ENCODE measurements at regions not wholly inside any gene's neighbourhood (a gene's known extent, or its start where the extent isn't known, plus 50 kb on each side); places are given as distances from the start of the nearest gene placed in this dataset.

GRCh38 chr13:90374168-90374567, 973.3 kb upstream of the MIR17HG start:
- H3K4me1 Mint-ChIP-seq, result no peaks in the 10 kb centered on the region
- H3K9me3 Mint-ChIP-seq, result peaks cover 14% of the 10 kb centered on the region
- intact Hi-C loops (cut with micrococcal nuclease), result no loop called here
- POLR2A ChIA-PET, result no interaction called here
- ATAC-seq (ENCODE audit: low read depth) (no peak), DNase-seq (no peak)
- H3K4me3 Mint-ChIP-seq, result no peak overlapping the region
- CTCF ChIA-PET, result no interaction called here
- H3K27me3 Mint-ChIP-seq, result no peaks in the 10 kb centered on the region
- no peaks in the 10 kb centered on the region for H3K36me3 Mint-ChIP-seq (ENCODE audit: low read depth)
- no peak overlapping the region for H3K27ac Mint-ChIP-seq
- TF ChIP-seq CTCF (IDR thresholded peaks at IDR 0.05), result no peak

GRCh38 chr13:90375851-90376250, 971.6 kb upstream of the MIR17HG start:
- CTCF ChIA-PET, result no interaction called here
- no peak overlapping the region for H3K4me3 Mint-ChIP-seq
- DNase-seq, result no peak

GRCh38 chr13:90382425-90382824, 965.1 kb upstream of the MIR17HG start:
- Mint-ChIP-seq H3K36me3 (ENCODE audit: low read depth) (no peaks in the 10 kb centered on the region), H3K27ac (no peak overlapping the region), H3K4me3 (no peak overlapping the region), H3K27me3 (no peaks in the 10 kb centered on the region), H3K4me1 (no peaks in the 10 kb centered on the region), H3K9me3 (peaks cover 20% of the 10 kb centered on the region)
- ATAC-seq (ENCODE audit: low read depth), result no peak
- TF ChIP-seq CTCF (IDR thresholded peaks at IDR 0.05), result no peak
- intact Hi-C loops (cut with micrococcal nuclease), result no loop called here
- no peak for DNase-seq
- POLR2A ChIA-PET, result no interaction called here
- CTCF ChIA-PET, result no interaction called here

More at GRCh38 chr13:90375851-90376250, 971.6 kb upstream of the MIR17HG start:
- ATAC-seq (ENCODE audit: low read depth), result no peak
- POLR2A ChIA-PET, result no interaction called here
- Mint-ChIP-seq H3K9me3 (peaks cover 18% of the 10 kb centered on the region), H3K4me1 (no peaks in the 10 kb centered on the region), H3K36me3 (ENCODE audit: low read depth) (no peaks in the 10 kb centered on the region), H3K27ac (no peak overlapping the region), H3K27me3 (no peaks in the 10 kb centered on the region)
- intact Hi-C loops (cut with micrococcal nuclease), result no loop called here
- TF ChIP-seq CTCF (IDR thresholded peaks at IDR 0.05), result no peak

GRCh38 chr13:90385781-90386489, 961.6 kb upstream of the MIR17HG start:
- Mint-ChIP-seq H3K27me3 (no peaks in the 10 kb centered on the region), H3K4me3 (no peak overlapping the region), H3K36me3 (ENCODE audit: low read depth) (no peaks in the 10 kb centered on the region), H3K4me1 (no peaks in the 10 kb centered on the region), H3K27ac (no peak overlapping the region), H3K9me3 (peaks cover 21% of the 10 kb centered on the region)
- ChIA-PET POLR2A (no interaction called here), CTCF (no interaction called here)
- ATAC-seq (ENCODE audit: low read depth) (no peak), DNase-seq (no peak)
- intact Hi-C loops (cut with micrococcal nuclease), result no loop called here
- no peak for TF ChIP-seq CTCF (IDR thresholded peaks at IDR 0.05)

- Mint-ChIP-seq H3K36me3 (ENCODE audit: low read depth) (no peaks in the 10 kb centered on the region), H3K4me3 (no peak overlapping the region), H3K9me3 (peaks cover 20% of the 10 kb centered on the region), H3K27ac (no peak overlapping the region), H3K4me1 (no peaks in the 10 kb centered on the region), H3K27me3 (no peaks in the 10 kb centered on the region)
- no peak for ATAC-seq (ENCODE audit: low read depth)
- TF ChIP-seq CTCF (IDR thresholded peaks at IDR 0.05), result no peak
- DNase-seq, result no peak
- POLR2A ChIA-PET, result no interaction called here
- CTCF ChIA-PET, result no interaction called here
- intact Hi-C loops (cut with micrococcal nuclease), result no loop called here
Measured at GRCh38 chr13:90388887-90389452, 958.5 kb upstream of the MIR17HG start.
